ENCODE measurements at regions not wholly inside any gene's neighbourhood (a gene's known extent, or its start where the extent isn't known, plus 50 kb on each side); places are given as distances from the start of the nearest gene placed in this dataset.

- Mint-ChIP-seq H3K36me3 (ENCODE audit: insufficient read depth) (no peaks in the 10 kb centered on the region), H3K27me3 (peaks cover 11% of the 10 kb centered on the region), H3K4me3 (ENCODE audit: low read depth) (no peak overlapping the region), H3K27ac (no peak overlapping the region), H3K9me3 (ENCODE audit: low read depth) (no peaks in the 10 kb centered on the region), H3K4me1 (ENCODE audit: low read depth) (no peaks in the 10 kb centered on the region)
- DNase-seq (ENCODE audit: low spot score, unreplicated experiment): no peak
- no peak for TF ChIP-seq CTCF (IDR thresholded peaks at IDR 0.05; ENCODE audit: unreplicated experiment)
Observed at GRCh38 chr7:132687016-132687415, 110.7 kb upstream of the PLXNA4 start.

DNA sequence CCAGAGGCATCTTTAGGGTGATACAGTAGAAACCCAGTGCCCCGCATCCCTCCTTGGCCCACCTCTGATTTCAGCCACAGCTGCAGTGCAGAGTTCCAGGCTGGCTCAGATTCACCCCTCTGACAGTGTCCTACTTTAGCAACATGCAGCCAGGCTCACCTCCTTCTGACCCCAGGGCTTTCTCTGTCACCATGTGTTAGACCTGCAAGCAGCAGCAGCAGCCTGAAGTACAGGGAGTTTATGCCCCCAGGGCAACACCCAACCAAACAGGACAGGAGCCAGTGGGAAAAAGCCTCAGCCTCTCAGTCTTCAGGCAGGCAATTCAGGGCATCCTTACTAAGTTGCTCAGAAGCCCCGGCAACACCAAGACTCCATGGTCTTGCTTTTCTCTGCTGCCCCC lies 109.0 kb upstream of the PLXNA4 start:
- H3K4me1 Mint-ChIP-seq (ENCODE audit: low read depth): no peaks in the 10 kb centered on the region

DNA sequence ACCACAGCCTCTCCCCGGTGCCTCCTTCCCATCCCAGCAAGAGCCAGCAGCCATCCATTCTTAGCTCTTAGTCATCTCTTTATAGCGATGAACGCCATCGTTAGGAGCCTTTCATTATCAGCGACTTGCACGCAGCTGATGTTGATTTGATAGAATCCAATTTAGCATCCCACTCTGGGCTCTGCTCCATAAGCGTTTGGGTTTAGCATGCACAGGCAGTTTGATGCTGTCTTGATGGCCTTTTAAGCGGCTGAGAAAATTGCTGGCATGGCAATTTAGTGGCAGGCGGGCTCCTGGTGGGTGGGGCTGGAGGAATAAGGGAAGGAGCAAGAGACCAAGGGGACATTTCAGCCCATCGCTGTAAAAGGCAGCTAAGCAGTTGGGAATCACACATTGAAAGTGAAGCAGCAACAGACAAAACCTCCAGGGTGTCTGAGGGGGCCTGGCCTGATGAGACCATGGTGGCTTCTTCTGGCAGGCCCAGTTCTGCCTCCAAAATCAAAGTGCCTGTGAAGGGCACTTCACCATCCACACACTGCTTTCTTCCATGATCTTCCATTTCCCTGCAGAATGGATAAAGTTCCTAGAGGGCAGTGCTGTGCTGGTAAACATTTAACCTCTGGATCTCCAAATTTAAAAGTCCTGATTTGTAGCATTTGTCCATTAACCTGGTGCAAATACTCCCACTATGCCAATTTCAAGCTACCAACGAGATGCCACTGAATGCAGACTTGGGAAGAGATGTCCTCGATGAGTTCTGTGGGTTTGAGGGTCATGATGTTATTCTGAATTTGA lies 107.8 kb upstream of the PLXNA4 start:
- Mint-ChIP-seq H3K27me3 (peaks cover 11% of the 10 kb centered on the region), H3K4me3 (ENCODE audit: low read depth) (no peak overlapping the region), H3K36me3 (ENCODE audit: insufficient read depth) (no peaks in the 10 kb centered on the region), H3K4me1 (ENCODE audit: low read depth) (no peaks in the 10 kb centered on the region), H3K27ac (no peak overlapping the region), H3K9me3 (ENCODE audit: low read depth) (no peaks in the 10 kb centered on the region)
- TF ChIP-seq CTCF (IDR thresholded peaks at IDR 0.05; ENCODE audit: unreplicated experiment): no peak
- DNase-seq (ENCODE audit: low spot score, unreplicated experiment): no peak

More for the DNA sequence above, 109.0 kb upstream of the PLXNA4 start:
- H3K9me3 Mint-ChIP-seq (ENCODE audit: low read depth): no peaks in the 10 kb centered on the region
- no peak overlapping the region for H3K27ac Mint-ChIP-seq
- peaks cover 11% of the 10 kb centered on the region for H3K27me3 Mint-ChIP-seq
- no peak for DNase-seq (ENCODE audit: low spot score, unreplicated experiment)
- H3K36me3 Mint-ChIP-seq (ENCODE audit: insufficient read depth): no peaks in the 10 kb centered on the region
- TF ChIP-seq CTCF (IDR thresholded peaks at IDR 0.05; ENCODE audit: unreplicated experiment): no peak
- H3K4me3 Mint-ChIP-seq (ENCODE audit: low read depth): no peak overlapping the region

GRCh38 chr7:132681951-132682350 lies 105.7 kb upstream of the PLXNA4 start:
- Mint-ChIP-seq H3K36me3 (ENCODE audit: insufficient read depth) (no peaks in the 10 kb centered on the region), H3K27ac (no peak overlapping the region), H3K4me3 (ENCODE audit: low read depth) (no peak overlapping the region), H3K27me3 (peaks cover 6% of the 10 kb centered on the region), H3K4me1 (ENCODE audit: low read depth) (no peaks in the 10 kb centered on the region), H3K9me3 (ENCODE audit: low read depth) (no peaks in the 10 kb centered on the region)
- TF ChIP-seq CTCF (IDR thresholded peaks at IDR 0.05; ENCODE audit: unreplicated experiment): no peak
- no peak for DNase-seq (ENCODE audit: low spot score, unreplicated experiment)

DNA sequence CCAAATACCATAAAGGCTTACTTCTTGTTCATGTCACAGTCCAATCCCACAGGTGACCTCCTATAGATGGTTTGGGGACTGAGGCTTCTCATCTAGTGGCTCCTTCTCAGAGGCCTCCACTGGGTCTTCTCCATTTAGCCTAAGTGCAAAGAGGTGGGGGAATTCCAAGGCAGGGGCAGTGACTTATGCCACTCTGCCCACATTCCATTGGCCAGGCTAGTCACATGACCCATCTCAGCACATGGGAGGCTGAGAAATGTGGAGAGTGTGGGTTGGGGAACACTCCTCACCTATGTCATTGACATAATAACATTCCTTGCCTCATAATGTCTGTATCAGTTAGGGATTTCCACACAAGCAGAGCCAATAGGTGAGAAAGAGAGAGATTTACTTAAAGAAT lies 104.3 kb upstream of the PLXNA4 start:
- Mint-ChIP-seq H3K9me3 (ENCODE audit: low read depth) (no peaks in the 10 kb centered on the region), H3K27ac (no peak overlapping the region), H3K27me3 (peaks cover 6% of the 10 kb centered on the region), H3K36me3 (ENCODE audit: insufficient read depth) (no peaks in the 10 kb centered on the region), H3K4me3 (ENCODE audit: low read depth) (no peak overlapping the region), H3K4me1 (ENCODE audit: low read depth) (no peaks in the 10 kb centered on the region)
- no peak for DNase-seq (ENCODE audit: low spot score, unreplicated experiment)
- TF ChIP-seq CTCF (IDR thresholded peaks at IDR 0.05; ENCODE audit: unreplicated experiment): no peak
